ENCODE measurements at regions not wholly inside any gene's neighbourhood (a gene's known extent, or its start where the extent isn't known, plus 50 kb on each side); places are given as distances from the start of the nearest gene placed in this dataset.
"Not testable (repeated sequence)": the region's sequence is repeated elsewhere in the genome, so short reads cannot be mapped to it uniquely, and the experiment has no call there.

DNA sequence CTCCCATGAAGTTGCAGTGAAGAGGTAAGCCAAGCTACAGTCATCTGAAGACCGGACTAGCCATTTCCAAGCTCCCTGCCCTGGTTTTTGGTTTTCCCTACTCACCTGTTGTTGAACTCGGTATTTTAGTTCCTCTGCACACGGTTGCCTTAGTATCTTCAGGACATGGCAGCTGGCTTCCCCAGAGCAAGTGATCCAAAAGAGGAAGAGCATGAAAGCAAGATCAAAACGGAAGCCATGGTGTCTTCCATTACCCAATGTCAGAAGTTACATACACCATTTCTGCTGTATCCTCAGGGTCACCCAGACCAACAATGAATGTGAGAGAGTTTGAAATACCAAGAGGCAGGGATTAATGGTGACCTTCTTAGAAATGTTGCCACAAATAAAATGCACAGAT, 276.6 kb upstream of the CNR1 start:
- H3F3A ChIP-seq (ENCODE audit: insufficient read depth): no peaks in the 10 kb centered on the region
- no peak overlapping the region for H3K27ac ChIP-seq
- H3K79me2 ChIP-seq (ENCODE audit: insufficient read depth): no peaks in the 10 kb centered on the region
- H2AFZ ChIP-seq: no peak overlapping the region
- no peaks in the 10 kb centered on the region for H3K4me1 ChIP-seq (ENCODE audit: insufficient read depth)
- DNase-seq: no peak
- H3K4me3 ChIP-seq: no peak overlapping the region
- no peaks in the 10 kb centered on the region for H3K36me3 ChIP-seq (ENCODE audit: low read depth)
- no peaks in the 10 kb centered on the region for H3K9me2 ChIP-seq (ENCODE audit: insufficient read depth)
- no peak overlapping the region for H3K9ac ChIP-seq
- in situ Hi-C loops (cut with MboI): no loop called here
- H3K27me3 ChIP-seq (replicated peaks; ENCODE audit: insufficient read depth): no peaks in the 10 kb centered on the region
- no peak overlapping the region for H3K4me2 ChIP-seq (ENCODE audit: unreplicated experiment)
- no peak for TF ChIP-seq EZH2 (IDR thresholded peaks at IDR 0.05; ENCODE audit: insufficient read depth, poor library complexity, severe bottlenecking)
- TF ChIP-seq EZH2phosphoT487 (IDR thresholded peaks at IDR 0.05; ENCODE audit: insufficient read depth, low read depth): no peak
- no peaks in the 10 kb centered on the region for H4K20me1 ChIP-seq (ENCODE audit: insufficient read depth)
- 29 to 37% methylated on average over 4 of the region's 4 CpGs for WGBS, 2 experiments (ENCODE audit: low coverage in 1 of 2, low lambda C conversion rate in 2 of 2, missing lambda C conversion rate in 2 of 2)
- H3K9me3 ChIP-seq (ENCODE audit: low read depth): no peaks in the 10 kb centered on the region

DNA sequence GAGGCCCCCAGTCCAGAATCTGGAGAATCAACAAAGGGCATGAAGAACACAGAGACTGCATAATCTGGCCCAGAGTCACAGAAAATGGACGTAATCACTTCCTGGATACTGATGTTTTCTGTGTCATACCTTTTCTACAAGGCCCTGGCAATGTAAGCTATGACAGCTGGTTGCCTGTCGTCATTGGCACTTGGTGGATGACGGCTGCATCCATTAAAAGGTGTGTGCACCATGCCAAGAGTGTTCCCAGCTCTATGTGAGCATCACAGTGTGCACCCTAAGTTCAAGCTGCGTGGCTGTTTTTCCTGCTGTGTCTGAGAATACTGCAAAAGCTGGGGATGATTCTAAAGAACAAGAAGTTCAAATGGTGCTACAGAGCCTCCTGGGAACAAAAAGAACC, 275.2 kb upstream of the CNR1 start:
- Histone ChIP-seq H3K9me2 (ENCODE audit: insufficient read depth) (no peaks in the 10 kb centered on the region), H3K9ac (no peak overlapping the region), H2AFZ (no peak overlapping the region), H3K4me2 (ENCODE audit: unreplicated experiment) (no peak overlapping the region), H3K36me3 (ENCODE audit: low read depth) (no peaks in the 10 kb centered on the region), H3K27me3 (replicated peaks; ENCODE audit: insufficient read depth) (no peaks in the 10 kb centered on the region), H3K27ac (no peak overlapping the region), H3K9me3 (ENCODE audit: low read depth) (no peaks in the 10 kb centered on the region), H3K4me1 (ENCODE audit: insufficient read depth) (no peaks in the 10 kb centered on the region), H3F3A (ENCODE audit: insufficient read depth) (no peaks in the 10 kb centered on the region), H3K79me2 (ENCODE audit: insufficient read depth) (no peaks in the 10 kb centered on the region), H4K20me1 (ENCODE audit: insufficient read depth) (no peaks in the 10 kb centered on the region), H3K4me3 (no peak overlapping the region)
- WGBS, 2 experiments (ENCODE audit: low coverage in 1 of 2, low lambda C conversion rate in 2 of 2, missing lambda C conversion rate in 2 of 2): 14 to 21% methylated on average over 4 of the region's 4 CpGs
- TF ChIP-seq EZH2phosphoT487 (IDR thresholded peaks at IDR 0.05; ENCODE audit: insufficient read depth, low read depth): no peak
- no peak for TF ChIP-seq EZH2 (IDR thresholded peaks at IDR 0.05; ENCODE audit: insufficient read depth, poor library complexity, severe bottlenecking)
- in situ Hi-C loops (cut with MboI): no loop called here
- no peak for DNase-seq

- Histone ChIP-seq H3K27me3 (replicated peaks; ENCODE audit: insufficient read depth) (peaks cover 12% of the 10 kb centered on the region; the same call in 1 of the 2 replicates), H3K36me3 (ENCODE audit: low read depth) (no peaks in the 10 kb centered on the region), H3K4me2 (ENCODE audit: unreplicated experiment) (no peak overlapping the region), H3K9me2 (ENCODE audit: insufficient read depth) (no peaks in the 10 kb centered on the region), H3K4me3 (no peak overlapping the region), H4K20me1 (ENCODE audit: insufficient read depth) (no peaks in the 10 kb centered on the region), H2AFZ (no peak overlapping the region), H3K4me1 (ENCODE audit: insufficient read depth) (no peaks in the 10 kb centered on the region), H3K9me3 (ENCODE audit: low read depth) (no peaks in the 10 kb centered on the region), H3K9ac (no peak overlapping the region), H3K27ac (no peak overlapping the region), H3F3A (ENCODE audit: insufficient read depth) (no peaks in the 10 kb centered on the region), H3K79me2 (ENCODE audit: insufficient read depth) (no peaks in the 10 kb centered on the region)
- WGBS, 2 experiments (ENCODE audit: low coverage in 1 of 2, low lambda C conversion rate in 2 of 2, missing lambda C conversion rate in 2 of 2): 11 to 26% methylated on average over 1 of the region's 1 CpG
- in situ Hi-C loops (cut with MboI): no loop called here
- TF ChIP-seq EZH2 (IDR thresholded peaks at IDR 0.05; ENCODE audit: insufficient read depth, poor library complexity, severe bottlenecking) (no peak), EZH2phosphoT487 (IDR thresholded peaks at IDR 0.05; ENCODE audit: insufficient read depth, low read depth) (no peak)
- DNase-seq: no peak
Observed at GRCh38 chr6:88428068-88428467, 261.9 kb upstream of the CNR1 start.

DNA sequence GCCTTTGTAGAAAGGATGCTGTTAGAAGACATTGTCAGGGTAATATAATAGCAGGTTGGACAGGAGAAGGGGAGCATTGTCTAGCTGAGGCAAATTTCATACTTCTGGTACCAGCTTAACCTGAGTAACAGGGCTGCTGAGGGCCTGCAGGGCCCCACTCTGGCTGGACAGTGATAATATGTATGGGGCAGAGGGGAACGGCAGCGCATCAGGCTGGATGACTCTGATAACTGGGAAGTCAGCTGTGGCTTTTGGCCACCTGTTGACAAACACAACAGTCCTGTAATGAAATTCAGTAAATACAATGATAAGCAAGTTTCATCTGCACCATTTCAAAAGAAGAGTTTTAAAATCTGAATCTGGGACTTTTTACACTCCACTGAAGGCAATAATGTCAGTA, 259.9 kb upstream of the CNR1 start:
- DNase-seq: no peak
- Histone ChIP-seq H3K27ac (no peak overlapping the region), H4K20me1 (ENCODE audit: insufficient read depth) (no peaks in the 10 kb centered on the region), H3K4me1 (ENCODE audit: insufficient read depth) (no peaks in the 10 kb centered on the region), H2AFZ (no peak overlapping the region), H3F3A (ENCODE audit: insufficient read depth) (no peaks in the 10 kb centered on the region), H3K27me3 (replicated peaks; ENCODE audit: insufficient read depth) (0 out of 2 replicates have a peak, but pooled peaks cover 6% of the 10 kb centered on the region), H3K4me2 (ENCODE audit: unreplicated experiment) (no peak overlapping the region), H3K36me3 (ENCODE audit: low read depth) (no peaks in the 10 kb centered on the region), H3K4me3 (no peak overlapping the region), H3K9me2 (ENCODE audit: insufficient read depth) (no peaks in the 10 kb centered on the region), H3K9me3 (ENCODE audit: low read depth) (no peaks in the 10 kb centered on the region), H3K9ac (no peak overlapping the region), H3K79me2 (ENCODE audit: insufficient read depth) (no peaks in the 10 kb centered on the region)
- in situ Hi-C loops (cut with MboI): no loop called here
- TF ChIP-seq EZH2phosphoT487 (IDR thresholded peaks at IDR 0.05; ENCODE audit: insufficient read depth, low read depth): no peak
- no peak for TF ChIP-seq EZH2 (IDR thresholded peaks at IDR 0.05; ENCODE audit: insufficient read depth, poor library complexity, severe bottlenecking)
- 33 to 48% methylated on average over 2 of the region's 2 CpGs for WGBS, 2 experiments (ENCODE audit: low coverage in 1 of 2, low lambda C conversion rate in 2 of 2, missing lambda C conversion rate in 2 of 2)

- no peaks in the 10 kb centered on the region for H3F3A ChIP-seq (ENCODE audit: insufficient read depth)
- H4K20me1 ChIP-seq (ENCODE audit: insufficient read depth): no peaks in the 10 kb centered on the region
- in situ Hi-C loops (cut with MboI): no loop called here
- H3K79me2 ChIP-seq (ENCODE audit: insufficient read depth): no peaks in the 10 kb centered on the region
- H3K27me3 ChIP-seq (replicated peaks; ENCODE audit: insufficient read depth): 0 out of 2 replicates have a peak, but pooled peaks cover 6% of the 10 kb centered on the region
- no peaks in the 10 kb centered on the region for H3K9me2 ChIP-seq (ENCODE audit: insufficient read depth)
- no peak overlapping the region for H3K4me3 ChIP-seq
- TF ChIP-seq EZH2phosphoT487 (IDR thresholded peaks at IDR 0.05; ENCODE audit: insufficient read depth, low read depth): no peak
- no peak for TF ChIP-seq EZH2 (IDR thresholded peaks at IDR 0.05; ENCODE audit: insufficient read depth, poor library complexity, severe bottlenecking)
- H3K9me3 ChIP-seq (ENCODE audit: low read depth): no peaks in the 10 kb centered on the region
- no peaks in the 10 kb centered on the region for H3K4me1 ChIP-seq (ENCODE audit: insufficient read depth)
- no peak overlapping the region for H3K27ac ChIP-seq
- H3K9ac ChIP-seq: no peak overlapping the region
- H3K4me2 ChIP-seq (ENCODE audit: unreplicated experiment): no peak overlapping the region
- WGBS, 2 experiments (ENCODE audit: low coverage in 1 of 2, low lambda C conversion rate in 2 of 2, missing lambda C conversion rate in 2 of 2): 47 to 54% methylated on average over 8 of the region's 8 CpGs
- H2AFZ ChIP-seq: no peak overlapping the region
- DNase-seq: peak; percentile 28
- no peaks in the 10 kb centered on the region for H3K36me3 ChIP-seq (ENCODE audit: low read depth)
Observed at GRCh38 chr6:88422831-88423230, 256.7 kb upstream of the CNR1 start.

DNA sequence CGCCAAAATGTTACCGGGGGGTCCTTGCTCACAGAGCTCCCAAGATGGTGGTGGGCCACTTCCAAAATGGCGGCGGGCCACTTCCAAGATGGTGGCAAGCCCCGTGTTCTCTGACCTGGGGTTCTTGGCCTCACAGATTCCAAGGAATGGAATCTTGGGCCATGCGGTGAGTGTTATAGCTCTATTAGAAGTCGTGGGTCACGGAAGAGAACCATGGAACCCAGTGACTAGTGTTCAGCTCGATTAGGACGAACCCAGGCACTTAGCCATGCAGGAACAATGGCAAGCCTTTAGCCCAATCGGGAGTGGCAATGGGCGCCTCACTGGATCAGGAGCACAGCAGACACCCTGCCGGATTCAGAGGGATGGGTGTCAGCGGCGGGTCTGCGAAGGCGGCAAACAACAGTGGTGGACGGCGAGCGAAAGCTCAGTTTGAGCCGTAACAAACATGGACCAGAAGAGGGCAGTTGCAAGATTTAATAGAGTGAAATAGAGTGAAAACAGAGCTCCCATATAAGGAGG, 254.9 kb upstream of the CNR1 start:
- H3K4me3 ChIP-seq; DNase-seq; H4K20me1 ChIP-seq (ENCODE audit: insufficient read depth); in situ Hi-C loops (cut with MboI); H3K9ac ChIP-seq; H3K27me3 ChIP-seq (replicated peaks; ENCODE audit: insufficient read depth); H3K27ac ChIP-seq; H3K4me2 ChIP-seq (ENCODE audit: unreplicated experiment); H3K4me1 ChIP-seq (ENCODE audit: insufficient read depth); H3K79me2 ChIP-seq (ENCODE audit: insufficient read depth); H3K9me2 ChIP-seq (ENCODE audit: insufficient read depth); H3F3A ChIP-seq (ENCODE audit: insufficient read depth); H2AFZ ChIP-seq; H3K36me3 ChIP-seq (ENCODE audit: low read depth); H3K9me3 ChIP-seq (ENCODE audit: low read depth): not testable (repeated sequence)
- 78 to 79% methylated on average over 21 of the region's 21 CpGs for WGBS, 2 experiments (ENCODE audit: low coverage in 1 of 2, low lambda C conversion rate in 2 of 2, missing lambda C conversion rate in 2 of 2)
